Stimulated activated CD8-positive, alpha-beta memory T cell treated with anti-CD3 and anti-CD28 coated beads, Interleukin-15, amount 100 ng/mL, for 48 hours (primary cell): ENCODE measurements at regions not wholly inside any gene's neighbourhood (a gene's known extent, or its start where the extent isn't known, plus 50 kb on each side); places are given as distances from the start of the nearest gene placed in this dataset.
"Not testable (repeated sequence)": the region's sequence is repeated elsewhere in the genome, so short reads cannot be mapped to it uniquely, and the experiment has no call there.

Source experiments
- DNase-seq, 2 donors: peaks; one replicate each; pipeline ENCODE4 v3.0.0-alpha.2; 2020; ENCODE audit warnings: low read depth in 2 of 2

GRCh38 chr4:13984991-13985800 is 357.7 kb upstream of the BOD1L1 start:
- DNase-seq = no peak

- no peak for DNase-seq
Measured at GRCh38 chr4:13985837-13986236, 358.3 kb upstream of the BOD1L1 start.

- DNase-seq = no peak
Measured at GRCh38 chr4:13986548-13986947, 359.0 kb upstream of the BOD1L1 start.

GRCh38 chr4:13988353-13989305 is 361.1 kb upstream of the BOD1L1 start:
- no peak for DNase-seq

GRCh38 chr4:13989501-13989900 is 362.0 kb upstream of the BOD1L1 start:
- no peak for DNase-seq

GRCh38 chr4:13990596-13991589 is 363.4 kb upstream of the BOD1L1 start:
- no peak for DNase-seq

GRCh38 chr4:13992041-13992440 is 364.5 kb upstream of the BOD1L1 start:
- DNase-seq = no peak

GRCh38 chr4:13992975-13993520 is 365.5 kb upstream of the BOD1L1 start:
- DNase-seq = no peak

- DNase-seq = no peak
Measured at GRCh38 chr4:13994016-13994415, 366.5 kb upstream of the BOD1L1 start.

- no peak for DNase-seq
Measured at GRCh38 chr4:13998850-13999445, 371.4 kb upstream of the BOD1L1 start.

GRCh38 chr4:14000091-14000814 is 372.7 kb upstream of the BOD1L1 start:
- no peak for DNase-seq

GRCh38 chr4:14002331-14002730 is 374.8 kb upstream of the BOD1L1 start:
- DNase-seq = not testable (repeated sequence)

GRCh38 chr4:14008494-14008893 is 381.0 kb upstream of the BOD1L1 start:
- DNase-seq = no peak

- no peak for DNase-seq
Measured at GRCh38 chr4:14018191-14018853, 390.8 kb upstream of the BOD1L1 start.

- DNase-seq = no peak
Measured at GRCh38 chr4:14022456-14022855, 394.9 kb upstream of the BOD1L1 start.

- no peak for DNase-seq
Measured at GRCh38 chr4:14023036-14023435, 395.5 kb upstream of the BOD1L1 start.

GRCh38 chr4:14023896-14024295 is 396.4 kb upstream of the BOD1L1 start:
- DNase-seq = no peak

- no peak for DNase-seq
Measured at GRCh38 chr4:14025111-14025510, 397.6 kb upstream of the BOD1L1 start.

- no peak for DNase-seq
Measured at GRCh38 chr4:14025891-14026290, 398.4 kb upstream of the BOD1L1 start.

GRCh38 chr4:14028862-14029261 is 401.3 kb upstream of the BOD1L1 start:
- DNase-seq = no peak
